HCT116 (cell line): ENCODE measurements at regions not wholly inside any gene's neighbourhood (a gene's known extent, or its start where the extent isn't known, plus 50 kb on each side); places are given as distances from the start of the nearest gene placed in this dataset.

ENCODE experiments used
- ATAC-seq: fragments of 200-7000 bp; cut with Tn5 transposase; 2 replicates; pipeline ENCODE4 v1.9.1; 2020; ENCODE audit warnings: mild to moderate bottlenecking, moderate library complexity
- BruUV-seq: library from RNA; stranded (reverse); fragments of 400-500 nt; replicated peaks from 2 replicates; lab custom pipeline; 2021; lab: Mats Ljungman, UMichigan
- CTCF ChIA-PET: fragments of 300-600 bp; sonication (Branson Sonifier 250); formaldehyde crosslinking; loops from one replicate; lab custom pipeline; 2021; ENCODE audit warnings: antibody characterized with exemption; lab: Charles Lee
- POLR2A ChIA-PET: fragments of 300-600, 350-600 bp; sonication (Branson Sonifier 250); formaldehyde crosslinking; loops from one replicate; lab custom pipeline; 2021; ENCODE audit warnings: antibody characterized with exemption; lab: Charles Lee
- RAD21 ChIA-PET, 2 experiments: fragments of 300-600 bp; sonication (Branson Sonifier 250); formaldehyde crosslinking; loops; one replicate each; lab custom pipeline; 2023; ENCODE audit warnings: low total read pairs in 2 of 2; ENCODE audit not compliant: uncharacterized antibody in 2 of 2, unreplicated experiment in 2 of 2, low non-redundant PET in 1 of 2; lab: Charles Lee
- DNase-seq: peaks from one replicate; pipeline ENCODE4 v3.0.0-alpha.2; 2010; ENCODE audit warnings: low read depth, low spot score
- H2AFZ ChIP-seq: fragments of 200-600 bp; shearing (Covaris generic), sonication (generic); 2 replicates; pipeline ENCODE4 v1.6.1; 2017; ENCODE audit warnings: low read depth, mixed run types, mixed read lengths, antibody characterized with exemption, low read length; ENCODE audit not compliant: poor library complexity, severe bottlenecking
- H3K27ac ChIP-seq: 2 replicates; pipeline ENCODE4 v1.5.1; 2012; ENCODE audit warnings: low read depth, low read length
- H3K27me3 ChIP-seq: fragments of 200-600 bp; sonication (generic); 2 replicates; pipeline ENCODE4 v1.6.1; 2016; ENCODE audit warnings: mixed run types, low read length, mixed read lengths; ENCODE audit not compliant: insufficient read depth
- H3K36me3 ChIP-seq, 2 experiments: fragments of 200-500 bp in 1 of 2; fragments of 200-600 bp in 1 of 2; sonication (Bioruptor generic) in 1 of 2; sonication (generic) in 1 of 2; 2 replicates each; pipeline versions ENCODE4 v1.5.1 to v1.6.1; 2014 to 2016; ENCODE audit warnings: low read length in 2 of 2, inconsistent platforms in 1 of 2, mixed read lengths in 1 of 2, mixed run types in 1 of 2; ENCODE audit not compliant: insufficient read depth in 2 of 2, control insufficient read depth in 1 of 2
- H3K4me1 ChIP-seq, 2 experiments: fragments of 200-600 bp in 1 of 2; sonication (generic) in 1 of 2; 2 replicates each; pipeline versions ENCODE4 v1.5.1 to v1.6.1; 2012 to 2017; ENCODE audit warnings: low read length in 2 of 2, inconsistent platforms in 1 of 2, mild to moderate bottlenecking in 1 of 2, mixed read lengths in 1 of 2, mixed run types in 1 of 2, moderate library complexity in 1 of 2; ENCODE audit not compliant: insufficient read depth in 2 of 2, control insufficient read depth in 1 of 2
- H3K4me2 ChIP-seq: fragments of 200-600 bp; sonication (generic); 2 replicates; pipeline ENCODE4 v1.6.1; 2017; ENCODE audit warnings: mixed run types, low read length, mixed read lengths
- H3K4me3 ChIP-seq, 2 experiments: fragments of 200-600 bp in 1 of 2; sonication (generic) in 1 of 2; replicated peaks in 1 of 2; 2 replicates each; pipeline ENCODE4 v1.5.1; 2011 to 2016; ENCODE audit warnings: low read length in 2 of 2, control low read depth in 1 of 2, low read depth in 1 of 2, mild to moderate bottlenecking in 1 of 2, mixed read lengths in 1 of 2, mixed run types in 1 of 2
- H3K79me2 ChIP-seq: fragments of 200-600 bp; sonication (generic); 2 replicates; pipeline ENCODE4 v1.6.1; 2017; ENCODE audit warnings: mild to moderate bottlenecking, mixed run types, low read length, moderate library complexity, mixed read lengths; ENCODE audit not compliant: insufficient read depth
- H3K9ac ChIP-seq: fragments of 200-600 bp; sonication (generic); 2 replicates; pipeline ENCODE4 v1.6.1; 2016; ENCODE audit warnings: low read length, mixed read lengths
- H3K9me2 ChIP-seq: fragments of 200-600 bp; sonication (generic), shearing (Covaris generic); 2 replicates; pipeline ENCODE4 v1.6.1; 2017; ENCODE audit warnings: mixed run types, mild to moderate bottlenecking, moderate library complexity; ENCODE audit not compliant: insufficient read depth
- H3K9me3 ChIP-seq, 2 experiments: fragments of 200-500 bp in 1 of 2; fragments of 200-600 bp in 1 of 2; sonication (Bioruptor generic) in 1 of 2; sonication (generic) in 1 of 2; 2 replicates each; pipeline ENCODE4 v1.6.1; 2014 to 2017; ENCODE audit warnings: low read length in 2 of 2, mixed read lengths in 2 of 2, inconsistent platforms in 1 of 2, low read depth in 1 of 2, mild to moderate bottlenecking in 1 of 2, mixed run types in 1 of 2, moderate library complexity in 1 of 2; ENCODE audit not compliant: control insufficient read depth in 1 of 2, insufficient read depth in 1 of 2
- H4K20me1 ChIP-seq: fragments of 200-600 bp; sonication (generic), shearing (Covaris generic); 2 replicates; pipeline ENCODE4 v1.6.1; 2017; ENCODE audit warnings: mixed run types, mild to moderate bottlenecking, moderate library complexity; ENCODE audit not compliant: insufficient read depth
- CBX3 ChIP-seq: IDR thresholded peaks from 2 replicates; pipeline ENCODE4 v1.6.1; 2012; ENCODE audit warnings: low read depth
- CEBPB ChIP-seq: IDR thresholded peaks from 2 replicates; pipeline ENCODE4 v1.6.1; 2012; ENCODE audit warnings: low read depth
- FOSL1 ChIP-seq: IDR thresholded peaks from 2 replicates; pipeline ENCODE4 v1.6.1; 2012; ENCODE audit warnings: low read depth
- JUND ChIP-seq: IDR thresholded peaks from 2 replicates; pipeline ENCODE4 v1.6.1; 2012
- MAX ChIP-seq: IDR thresholded peaks from 2 replicates; pipeline ENCODE4 v1.6.1; 2012
- POLR2AphosphoS5 ChIP-seq: IDR thresholded peaks from 2 replicates; pipeline ENCODE4 v1.6.1; 2011; ENCODE audit warnings: mild to moderate bottlenecking, low read depth, low read length, moderate library complexity
- SIN3A ChIP-seq: IDR thresholded peaks from 2 replicates; pipeline ENCODE4 v1.6.1; 2012; ENCODE audit warnings: low read depth
- SP1 ChIP-seq: IDR thresholded peaks from 2 replicates; pipeline ENCODE4 v1.6.1; 2012; ENCODE audit warnings: low read depth
- TCF7L2 ChIP-seq: IDR thresholded peaks from 2 replicates; pipeline ENCODE4 v1.7.0; 2011; ENCODE audit warnings: borderline replicate concordance, inconsistent platforms; ENCODE audit not compliant: insufficient read depth, insufficient read length; ENCODE audit errors: extremely low read depth
- ZNF274 ChIP-seq: fragments of 200-500 bp; sonication (Bioruptor generic); IDR thresholded peaks from 2 replicates; pipeline ENCODE4 v1.6.1; 2014; ENCODE audit warnings: mild to moderate bottlenecking, low read depth, low read length, inconsistent platforms
- intact Hi-C: fragments of 100-400 bp; cut with micrococcal nuclease; formaldehyde crosslinking; loops from 2 replicates; pipeline ENCODE4 v1.10.0; 2022
- TF ChIP-seq, protein P1 (sequence below): IDR thresholded peaks from 2 replicates; pipeline ENCODE4 v1.6.1; 2011; ENCODE audit warnings: mild to moderate bottlenecking, low read length, moderate library complexity; ENCODE audit not compliant: insufficient replicate concordance; ENCODE audit errors: extremely low read depth

DNA sequence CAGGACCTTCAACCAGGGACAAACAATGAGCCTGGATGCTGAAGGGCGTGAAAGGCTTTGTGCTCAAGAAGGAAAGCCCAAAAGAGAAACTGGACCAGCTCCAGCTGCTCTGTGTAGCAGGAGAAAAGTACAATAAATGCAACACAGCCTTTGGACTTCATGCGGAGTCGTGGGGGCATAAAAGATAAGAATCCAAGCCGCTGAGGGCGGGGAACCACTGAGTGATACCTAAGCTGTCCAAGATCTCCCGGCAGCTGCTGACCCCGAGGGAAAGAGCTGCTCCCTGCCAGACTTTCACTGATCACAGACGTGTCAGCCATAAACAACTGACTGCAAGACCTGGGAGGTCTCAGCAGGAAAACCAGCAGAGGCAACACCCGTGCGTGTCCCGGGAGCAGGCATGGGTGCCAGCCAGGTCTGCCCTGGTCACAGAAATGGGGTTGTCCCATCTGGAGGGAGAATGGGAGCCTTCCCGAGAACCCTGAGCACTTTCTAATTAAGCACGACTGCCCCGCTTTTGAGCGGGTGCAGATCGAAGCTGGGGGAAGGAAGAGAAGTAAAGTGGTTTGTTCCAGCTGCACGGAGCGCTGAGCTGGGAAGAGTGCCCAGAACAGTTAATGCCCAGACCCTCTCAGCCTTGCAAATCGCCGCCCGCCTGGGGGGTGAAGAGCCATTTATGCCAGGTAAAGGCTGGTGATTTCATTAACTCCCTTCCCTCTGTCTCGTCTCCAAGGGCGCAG is 68.3 kb upstream of the TARDBP start:
- H3K79me2 ChIP-seq, result no peaks in the 10 kb centered on the region
- no peak overlapping the region for H3K9ac ChIP-seq
- ChIA-PET POLR2A (no interaction called here), CTCF (interaction anchor here (1.3 kb wide), 1 partner anchor 17 kb away, joined by 3 read pairs; no protein-coding TSS in a partner anchor), RAD21 (no interaction called here)
- H3K36me3 ChIP-seq, result no peaks in the 10 kb centered on the region
- intact Hi-C loops, result no loop called here
- ATAC-seq (no peak), DNase-seq (no peak)
- H3K4me3 ChIP-seq, result no peak overlapping the region
- H3K27me3 ChIP-seq, result no peaks in the 10 kb centered on the region; the same call in 1 of the 2 replicates
- H3K27ac ChIP-seq, result no peak overlapping the region
- no peak for TF ChIP-seq CEBPB
- H3K4me1 ChIP-seq, result peaks cover 0 to 8% of the 10 kb centered on the region in 2 experiments; a peak in 2 of 4 replicates
- BruUV-seq, result no TSS peak
- no peaks in the 10 kb centered on the region for H3K9me2 ChIP-seq
- no peaks in the 10 kb centered on the region for H4K20me1 ChIP-seq
- no peak overlapping the region for H3K4me2 ChIP-seq
- no peak overlapping the region for H2AFZ ChIP-seq
- H3K9me3 ChIP-seq, result no peaks in the 10 kb centered on the region

DNA sequence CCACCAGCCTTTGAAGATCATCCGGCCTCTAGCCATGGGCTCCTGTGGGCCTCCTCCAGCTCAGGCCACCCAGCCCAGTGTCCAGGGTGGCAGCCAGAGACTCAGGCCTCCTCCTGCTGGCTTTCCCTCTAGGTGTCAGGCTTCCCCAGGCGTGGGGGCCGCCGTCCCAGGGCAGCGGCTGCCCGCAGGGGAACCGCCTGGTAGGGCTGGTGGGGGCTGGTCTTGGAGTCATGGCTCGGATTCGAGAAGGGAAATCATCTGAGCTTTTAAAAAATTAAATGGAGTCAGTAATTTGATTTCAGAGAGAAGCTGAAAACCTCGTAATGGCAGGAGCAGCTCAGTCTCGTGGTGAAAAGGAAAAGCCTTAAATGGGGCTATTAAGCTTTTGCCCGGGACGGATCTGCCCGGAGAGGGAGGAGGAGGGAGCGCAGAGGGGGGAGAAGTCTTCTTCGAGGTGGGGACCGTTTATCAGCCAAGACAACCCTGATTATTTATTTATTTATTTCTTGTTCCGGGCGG is 66.4 kb upstream of the TARDBP start:
- DNase-seq (no peak), ATAC-seq (no peak)
- ChIA-PET RAD21 (no interaction called here), CTCF (interaction anchor here (1.0 kb wide), 1 partner anchor 9 kb away, joined by 3 read pairs; no protein-coding TSS in a partner anchor), POLR2A (no interaction called here)
- Histone ChIP-seq H3K79me2 (no peaks in the 10 kb centered on the region), H3K9me3 (no peaks in the 10 kb centered on the region), H3K27ac (no peak overlapping the region), H4K20me1 (no peaks in the 10 kb centered on the region), H2AFZ (no peak overlapping the region), H3K4me3 (no peak overlapping the region), H3K4me1 (peaks cover 0 to 8% of the 10 kb centered on the region in 2 experiments; a peak in 2 of 4 replicates), H3K9ac (no peak overlapping the region), H3K4me2 (no peak overlapping the region), H3K27me3 (no peaks in the 10 kb centered on the region; the same call in 1 of the 2 replicates), H3K9me2 (no peaks in the 10 kb centered on the region), H3K36me3 (no peaks in the 10 kb centered on the region)
- intact Hi-C loops, result no loop called here
- TF ChIP-seq ZNF274 (no peak), JUND (no peak), FOSL1 (no peak), SP1 (no peak), POLR2AphosphoS5 (no peak), MAX (no peak), CBX3 (no peak), TCF7L2 (no peak), SIN3A (no peak)
- TF ChIP-seq, protein P1, sequence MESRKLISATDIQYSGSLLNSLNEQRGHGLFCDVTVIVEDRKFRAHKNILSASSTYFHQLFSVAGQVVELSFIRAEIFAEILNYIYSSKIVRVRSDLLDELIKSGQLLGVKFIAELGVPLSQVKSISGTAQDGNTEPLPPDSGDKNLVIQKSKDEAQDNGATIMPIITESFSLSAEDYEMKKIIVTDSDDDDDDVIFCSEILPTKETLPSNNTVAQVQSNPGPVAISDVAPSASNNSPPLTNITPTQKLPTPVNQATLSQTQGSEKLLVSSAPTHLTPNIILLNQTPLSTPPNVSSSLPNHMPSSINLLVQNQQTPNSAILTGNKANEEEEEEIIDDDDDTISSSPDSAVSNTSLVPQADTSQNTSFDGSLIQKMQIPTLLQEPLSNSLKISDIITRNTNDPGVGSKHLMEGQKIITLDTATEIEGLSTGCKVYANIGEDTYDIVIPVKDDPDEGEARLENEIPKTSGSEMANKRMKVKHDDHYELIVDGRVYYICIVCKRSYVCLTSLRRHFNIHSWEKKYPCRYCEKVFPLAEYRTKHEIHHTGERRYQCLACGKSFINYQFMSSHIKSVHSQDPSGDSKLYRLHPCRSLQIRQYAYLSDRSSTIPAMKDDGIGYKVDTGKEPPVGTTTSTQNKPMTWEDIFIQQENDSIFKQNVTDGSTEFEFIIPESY, result no peak
- no TSS peak for BruUV-seq
